ENCODE measurements at regions not wholly inside any gene's neighbourhood (a gene's known extent, or its start where the extent isn't known, plus 50 kb on each side); places are given as distances from the start of the nearest gene placed in this dataset.

DNA sequence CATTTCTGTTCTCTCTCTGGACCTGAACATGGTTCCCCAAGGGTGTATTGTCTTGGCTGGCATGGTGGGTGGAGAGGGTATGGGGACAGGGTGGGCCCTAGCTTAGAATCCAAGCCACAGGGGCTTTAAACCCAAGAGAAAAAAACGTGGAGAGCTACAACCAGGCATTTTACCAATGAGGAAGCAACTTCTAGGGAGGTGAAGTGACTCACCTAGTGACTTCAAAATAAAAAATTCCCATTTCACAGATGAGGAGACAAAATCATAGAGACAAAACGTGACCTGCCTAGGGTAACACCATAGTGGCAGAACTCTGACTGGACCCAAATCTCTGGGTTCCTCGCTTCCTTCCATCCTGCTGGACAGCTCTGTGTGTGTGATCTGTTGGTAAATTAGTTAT, 216.8 kb downstream of the RPLP1 start:
- TF ChIP-seq, protein P1, sequence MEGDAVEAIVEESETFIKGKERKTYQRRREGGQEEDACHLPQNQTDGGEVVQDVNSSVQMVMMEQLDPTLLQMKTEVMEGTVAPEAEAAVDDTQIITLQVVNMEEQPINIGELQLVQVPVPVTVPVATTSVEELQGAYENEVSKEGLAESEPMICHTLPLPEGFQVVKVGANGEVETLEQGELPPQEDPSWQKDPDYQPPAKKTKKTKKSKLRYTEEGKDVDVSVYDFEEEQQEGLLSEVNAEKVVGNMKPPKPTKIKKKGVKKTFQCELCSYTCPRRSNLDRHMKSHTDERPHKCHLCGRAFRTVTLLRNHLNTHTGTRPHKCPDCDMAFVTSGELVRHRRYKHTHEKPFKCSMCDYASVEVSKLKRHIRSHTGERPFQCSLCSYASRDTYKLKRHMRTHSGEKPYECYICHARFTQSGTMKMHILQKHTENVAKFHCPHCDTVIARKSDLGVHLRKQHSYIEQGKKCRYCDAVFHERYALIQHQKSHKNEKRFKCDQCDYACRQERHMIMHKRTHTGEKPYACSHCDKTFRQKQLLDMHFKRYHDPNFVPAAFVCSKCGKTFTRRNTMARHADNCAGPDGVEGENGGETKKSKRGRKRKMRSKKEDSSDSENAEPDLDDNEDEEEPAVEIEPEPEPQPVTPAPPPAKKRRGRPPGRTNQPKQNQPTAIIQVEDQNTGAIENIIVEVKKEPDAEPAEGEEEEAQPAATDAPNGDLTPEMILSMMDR (IDR thresholded peaks at IDR 0.05) = no peak
- TF ChIP-seq ZNF121 (CRISPR knock-in tag; IDR thresholded peaks at IDR 0.05) (no peak), MXD4 (CRISPR knock-in tag; IDR thresholded peaks at IDR 0.05; ENCODE audit: borderline replicate concordance) (no peak), NR2C2 (CRISPR knock-in tag; IDR thresholded peaks at IDR 0.05) (no peak), ESRRA (CRISPR knock-in tag; IDR thresholded peaks at IDR 0.05; ENCODE audit: borderline replicate concordance) (no peak), ZNF232 (CRISPR knock-in tag; IDR thresholded peaks at IDR 0.05) (no peak)
- TF ChIP-seq, protein P2, sequence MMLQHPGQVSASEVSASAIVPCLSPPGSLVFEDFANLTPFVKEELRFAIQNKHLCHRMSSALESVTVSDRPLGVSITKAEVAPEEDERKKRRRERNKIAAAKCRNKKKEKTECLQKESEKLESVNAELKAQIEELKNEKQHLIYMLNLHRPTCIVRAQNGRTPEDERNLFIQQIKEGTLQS (CRISPR knock-in tag; conservative IDR thresholded peaks at IDR 0.05) = no peak
- TF ChIP-seq, protein P3, sequence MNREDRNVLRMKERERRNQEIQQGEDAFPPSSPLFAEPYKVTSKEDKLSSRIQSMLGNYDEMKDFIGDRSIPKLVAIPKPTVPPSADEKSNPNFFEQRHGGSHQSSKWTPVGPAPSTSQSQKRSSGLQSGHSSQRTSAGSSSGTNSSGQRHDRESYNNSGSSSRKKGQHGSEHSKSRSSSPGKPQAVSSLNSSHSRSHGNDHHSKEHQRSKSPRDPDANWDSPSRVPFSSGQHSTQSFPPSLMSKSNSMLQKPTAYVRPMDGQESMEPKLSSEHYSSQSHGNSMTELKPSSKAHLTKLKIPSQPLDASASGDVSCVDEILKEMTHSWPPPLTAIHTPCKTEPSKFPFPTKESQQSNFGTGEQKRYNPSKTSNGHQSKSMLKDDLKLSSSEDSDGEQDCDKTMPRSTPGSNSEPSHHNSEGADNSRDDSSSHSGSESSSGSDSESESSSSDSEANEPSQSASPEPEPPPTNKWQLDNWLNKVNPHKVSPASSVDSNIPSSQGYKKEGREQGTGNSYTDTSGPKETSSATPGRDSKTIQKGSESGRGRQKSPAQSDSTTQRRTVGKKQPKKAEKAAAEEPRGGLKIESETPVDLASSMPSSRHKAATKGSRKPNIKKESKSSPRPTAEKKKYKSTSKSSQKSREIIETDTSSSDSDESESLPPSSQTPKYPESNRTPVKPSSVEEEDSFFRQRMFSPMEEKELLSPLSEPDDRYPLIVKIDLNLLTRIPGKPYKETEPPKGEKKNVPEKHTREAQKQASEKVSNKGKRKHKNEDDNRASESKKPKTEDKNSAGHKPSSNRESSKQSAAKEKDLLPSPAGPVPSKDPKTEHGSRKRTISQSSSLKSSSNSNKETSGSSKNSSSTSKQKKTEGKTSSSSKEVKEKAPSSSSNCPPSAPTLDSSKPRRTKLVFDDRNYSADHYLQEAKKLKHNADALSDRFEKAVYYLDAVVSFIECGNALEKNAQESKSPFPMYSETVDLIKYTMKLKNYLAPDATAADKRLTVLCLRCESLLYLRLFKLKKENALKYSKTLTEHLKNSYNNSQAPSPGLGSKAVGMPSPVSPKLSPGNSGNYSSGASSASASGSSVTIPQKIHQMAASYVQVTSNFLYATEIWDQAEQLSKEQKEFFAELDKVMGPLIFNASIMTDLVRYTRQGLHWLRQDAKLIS (CRISPR knock-in tag; IDR thresholded peaks at IDR 0.05; ENCODE audit: borderline replicate concordance) = no peak

All from WTC11 (cell line).